IMR-90 (cell line): ENCODE measurements at regions not wholly inside any gene's neighbourhood (a gene's known extent, or its start where the extent isn't known, plus 50 kb on each side); places are given as distances from the start of the nearest gene placed in this dataset.

Experiments
- ATAC-seq: fragments of 200-7000 bp; cut with Tn5 transposase; 2 replicates; pipeline ENCODE4 v1.9.1; 2020; ENCODE audit warnings: low read depth, mild to moderate bottlenecking, moderate library complexity
- BruUV-seq: library from RNA; stranded (reverse); fragments of 400-500 nt; replicated peaks from 2 replicates; lab custom pipeline; 2021; lab: Mats Ljungman, UMichigan
- CTCF ChIA-PET: fragments of 300-600 bp; formaldehyde crosslinking; extraction: SDS; loops from one replicate; lab custom pipeline; 2021; ENCODE audit warnings: antibody characterized with exemption; lab: Yijun Ruan, JAX
- POLR2A ChIA-PET: fragments of 300-600 bp; sonication (Branson Sonifier 250); formaldehyde crosslinking; loops from one replicate; lab custom pipeline; 2022; ENCODE audit warnings: antibody characterized with exemption; ENCODE audit not compliant: unreplicated experiment; lab: Charles Lee
- DNase-seq: peaks from one replicate; pipeline ENCODE4 v3.0.0; 2013
- H2AFZ ChIP-seq: replicated peaks from 2 replicates; pipeline ENCODE3; 2013; ENCODE audit warnings: low read length, mild to moderate bottlenecking; ENCODE audit not compliant: poor library complexity
- H2AK5ac ChIP-seq: 2 replicates; pipeline ENCODE4 v1.6.1; 2013; ENCODE audit warnings: low read depth, low read length, inconsistent platforms
- H2AK9ac ChIP-seq: replicated peaks from 2 replicates; pipeline ENCODE3; 2013; ENCODE audit warnings: mild to moderate bottlenecking, low read depth, low read length, moderate library complexity; ENCODE audit not compliant: poor library complexity
- H2BK120ac ChIP-seq: 2 replicates; pipeline ENCODE4 v1.6.1; 2013; ENCODE audit warnings: low read depth, low read length, inconsistent platforms
- H2BK15ac ChIP-seq: 3 replicates; pipeline ENCODE4 v1.6.1; 2013; ENCODE audit warnings: low read depth, low read length, inconsistent platforms
- H2BK20ac ChIP-seq: 2 replicates; pipeline ENCODE4 v1.6.1; 2013; ENCODE audit warnings: low read depth, mild to moderate bottlenecking, inconsistent platforms, low read length, moderate library complexity
- H2BK5ac ChIP-seq: 2 replicates; pipeline ENCODE4 v1.6.1; 2013; ENCODE audit warnings: mild to moderate bottlenecking, low read depth, low read length, inconsistent platforms; ENCODE audit not compliant: poor library complexity, severe bottlenecking
- H3K14ac ChIP-seq: replicated peaks from 2 replicates; pipeline ENCODE4 v1.6.1; 2013; ENCODE audit warnings: low read depth, low read length, inconsistent platforms
- H3K18ac ChIP-seq: 2 replicates; pipeline ENCODE4 v1.6.1; 2013; ENCODE audit warnings: low read depth, low read length, control low read depth
- H3K23ac ChIP-seq: 2 replicates; pipeline ENCODE4 v1.6.1; 2013; ENCODE audit warnings: low read depth, low read length, inconsistent platforms
- H3K27ac ChIP-seq: 2 replicates; pipeline ENCODE4 v1.5.1; 2013; ENCODE audit warnings: mild to moderate bottlenecking, control low read depth, low read length; ENCODE audit not compliant: insufficient read depth
- H3K27me3 ChIP-seq: 2 replicates; pipeline ENCODE4 v1.6.1; 2013; ENCODE audit warnings: low read length; ENCODE audit not compliant: control insufficient read depth, insufficient read depth
- H3K36me3 ChIP-seq: 2 replicates; pipeline ENCODE4 v1.6.1; 2013; ENCODE audit warnings: low read length, mixed read lengths; ENCODE audit not compliant: control insufficient read depth, insufficient read depth
- H3K4ac ChIP-seq: 2 replicates; pipeline ENCODE4 v1.6.1; 2013; ENCODE audit warnings: low read depth, low read length, inconsistent platforms
- H3K4me1 ChIP-seq: 2 replicates; pipeline ENCODE4 v1.6.1; 2013; ENCODE audit warnings: low read length, mixed read lengths; ENCODE audit not compliant: control insufficient read depth, insufficient read depth
- H3K4me2 ChIP-seq: 2 replicates; pipeline ENCODE4 v1.6.1; 2013; ENCODE audit warnings: low read depth, mild to moderate bottlenecking, control low read depth, low read length, moderate library complexity
- H3K4me3 ChIP-seq: 2 replicates; pipeline ENCODE4 v1.5.1; 2013; ENCODE audit warnings: low read depth, mild to moderate bottlenecking, control low read depth, low read length, moderate library complexity; ENCODE audit not compliant: insufficient read depth
- H3K56ac ChIP-seq: 2 replicates; pipeline ENCODE4 v1.6.1; 2013; ENCODE audit warnings: low read length, inconsistent platforms; ENCODE audit not compliant: insufficient read depth; ENCODE audit errors: extremely low read depth
- H3K79me1 ChIP-seq, 2 experiments: 2 replicates each; pipeline ENCODE4 v1.6.1; 2013; ENCODE audit warnings: low read length in 2 of 2, inconsistent platforms in 1 of 2, low read depth in 1 of 2
- H3K9ac ChIP-seq: 2 replicates; pipeline ENCODE4 v1.6.1; 2013; ENCODE audit warnings: low read depth, low read length, control low read depth
- H3K9me1 ChIP-seq: 2 replicates; pipeline ENCODE4 v1.6.1; 2013; ENCODE audit warnings: low read length, inconsistent platforms; ENCODE audit not compliant: insufficient read depth
- H3K9me3 ChIP-seq: 2 replicates; pipeline ENCODE4 v1.6.1; 2013; ENCODE audit warnings: low read length; ENCODE audit not compliant: control insufficient read depth, insufficient read depth
- H4K20me1 ChIP-seq: 2 replicates; pipeline ENCODE4 v1.6.1; 2013; ENCODE audit warnings: low read length, inconsistent platforms; ENCODE audit not compliant: insufficient read depth
- H4K5ac ChIP-seq: 2 replicates; pipeline ENCODE4 v1.6.1; 2013; ENCODE audit warnings: mild to moderate bottlenecking, low read depth, low read length, control low read depth
- H4K8ac ChIP-seq, 2 experiments: 2 replicates each; pipeline ENCODE4 v1.6.1; 2013; ENCODE audit warnings: low read depth in 2 of 2, low read length in 2 of 2, control low read depth in 1 of 2, inconsistent platforms in 1 of 2
- H4K91ac ChIP-seq: 2 replicates; pipeline ENCODE4 v1.6.1; 2013; ENCODE audit warnings: low read depth, low read length, inconsistent platforms; ENCODE audit not compliant: insufficient read depth
- CEBPB ChIP-seq: IDR thresholded peaks from 2 replicates; pipeline ENCODE4 v1.6.1; 2012; ENCODE audit warnings: low read depth, low read length, improper control_type of control experiment
- CHD1 ChIP-seq: IDR thresholded peaks from 2 replicates; pipeline ENCODE4 v1.6.1; 2012; ENCODE audit warnings: low read depth, low read length, improper control_type of control experiment
- ELK1 ChIP-seq: fragments of 150-350 bp; IDR thresholded peaks from 2 replicates; pipeline ENCODE4 v1.6.1; 2016; ENCODE audit warnings: low read depth, mild to moderate bottlenecking, low read length, moderate library complexity, borderline replicate concordance
- FOS ChIP-seq: fragments of 150-350 bp; IDR thresholded peaks from 2 replicates; pipeline ENCODE4 v1.6.1; 2016; ENCODE audit warnings: low read depth, low read length
- MAFK ChIP-seq: IDR thresholded peaks from 2 replicates; pipeline ENCODE4 v1.6.1; 2012; ENCODE audit warnings: low read depth, low read length, improper control_type of control experiment
- MXI1 ChIP-seq: IDR thresholded peaks from 2 replicates; pipeline ENCODE4 v1.6.1; 2012; ENCODE audit warnings: low read depth, mild to moderate bottlenecking, low read length, moderate library complexity, borderline replicate concordance
- NFE2L2 ChIP-seq: fragments of 150-350 bp; IDR thresholded peaks from 2 replicates; pipeline ENCODE4 v1.6.1; 2016; ENCODE audit warnings: low read depth, mild to moderate bottlenecking, low read length
- POLR2A ChIP-seq: IDR thresholded peaks from 2 replicates; pipeline ENCODE4 v1.6.1; 2012; ENCODE audit warnings: mild to moderate bottlenecking, low read depth, low read length
- RCOR1 ChIP-seq: IDR thresholded peaks from 2 replicates; pipeline ENCODE4 v1.6.1; 2012; ENCODE audit warnings: mild to moderate bottlenecking, low read length, improper control_type of control experiment; ENCODE audit not compliant: insufficient replicate concordance
- RFX5 ChIP-seq: IDR thresholded peaks from 2 replicates; pipeline ENCODE4 v1.8.0; 2012; ENCODE audit warnings: low read depth, mild to moderate bottlenecking, low read length, moderate library complexity
- SMC3 ChIP-seq: fragments of 150-350 bp; IDR thresholded peaks from 2 replicates; pipeline ENCODE4 v1.6.1; 2016; ENCODE audit warnings: low read depth, mild to moderate bottlenecking, antibody characterized with exemption, low read length, moderate library complexity
- WGBS, 2 experiments: methylation state at CpG; one replicate each; pipeline versions ENCODE4 v1.1.5 to v1.1.7; 2013; ENCODE audit warnings: missing lambda C conversion rate in 2 of 2; ENCODE audit not compliant: insufficient read length in 1 of 2; ENCODE audit errors: extremely low coverage in 2 of 2; 5-methylcytosine and 5-hydroxymethylcytosine counted together
- dilution Hi-C: fragments of 300-500 bp; cut with HindIII; formaldehyde crosslinking; loops from one replicate; pipeline ENCODE4 v1.14.3; 2018; ENCODE audit warnings: low sequenced_read_pairs; ENCODE audit not compliant: unreplicated experiment
- in situ Hi-C: fragments of 300-500 bp; cut with MboI; formaldehyde crosslinking; loops from 3 replicates; pipeline ENCODE4 v1.14.3; 2019; ENCODE audit warnings: low sequenced_read_pairs, inconsistent platforms, mixed read lengths
- intact Hi-C: fragments of 100-400 bp; cut with micrococcal nuclease; formaldehyde crosslinking; loops from 2 replicates; pipeline ENCODE4 v1.10.0; 2022

- Histone ChIP-seq H4K8ac (no peak overlapping the region), H2BK120ac (no peak overlapping the region), H2BK5ac (no peak overlapping the region), H3K27ac (no peak overlapping the region), H4K91ac (no peak overlapping the region), H2BK15ac (no peak overlapping the region), H3K56ac (no peak overlapping the region), H2AK9ac (no peak overlapping the region), H3K14ac (no peak overlapping the region), H4K20me1 (no peaks in the 10 kb centered on the region), H3K9me1 (no peaks in the 10 kb centered on the region), H4K5ac (no peak overlapping the region), H3K4ac (no peak overlapping the region), H3K9me3 (no peaks in the 10 kb centered on the region), H2AFZ (no peak overlapping the region), H2AK5ac (no peak overlapping the region), H3K18ac (no peak overlapping the region), H3K36me3 (no peaks in the 10 kb centered on the region), H2BK20ac (no peak overlapping the region), H3K4me2 (no peak overlapping the region), H3K4me1 (no peaks in the 10 kb centered on the region), H3K27me3 (peaks cover 6% of the 10 kb centered on the region), H3K23ac (no peak overlapping the region), H3K79me1 (no peaks in the 10 kb centered on the region), H3K9ac (no peak overlapping the region), H3K4me3 (no peak overlapping the region)
- DNase-seq = no peak
- no peak for TF ChIP-seq NFE2L2
- no peak for TF ChIP-seq RFX5
- TF ChIP-seq SMC3 = no peak
- no peak for TF ChIP-seq POLR2A
- TF ChIP-seq CHD1 = no peak
- no peak for TF ChIP-seq FOS
- no peak for TF ChIP-seq RCOR1
- TF ChIP-seq CEBPB = no peak
- TF ChIP-seq MAFK = no peak
- TF ChIP-seq MXI1 = no peak
- TF ChIP-seq ELK1 = no peak
- ChIA-PET POLR2A (interaction anchor here (0.6 kb wide), 1 partner anchor 18 kb away, joined by 3 read pairs; no protein-coding TSS in a partner anchor), CTCF (interaction anchor here (1.2 to 1.4 kb wide), 2 partner anchors 10 to 13 kb away, joined by 3 read pairs; no protein-coding TSS in a partner anchor)
- whole genome bisulfite sequencing, 2 experiments = 80% methylated on average over 2 of the region's 8 CpGs; no CpG with 5 or more reads in 1 of the 2 experiments
- no peak for ATAC-seq
- intact Hi-C loops = no loop called here
- dilution Hi-C loops = no loop called here
- BruUV-seq = no TSS peak
- in situ Hi-C loops = no loop called here
These were observed 63.5 kb upstream of the ATRNL1 start for GRCh38 chr10:115029452-115030375.
